ENCODE measurements at regions not wholly inside any gene's neighbourhood (a gene's known extent, or its start where the extent isn't known, plus 50 kb on each side); places are given as distances from the start of the nearest gene placed in this dataset.
A peak's percentile ranks its signal among the peaks of the same experiment; 100 is the strongest.

DNA sequence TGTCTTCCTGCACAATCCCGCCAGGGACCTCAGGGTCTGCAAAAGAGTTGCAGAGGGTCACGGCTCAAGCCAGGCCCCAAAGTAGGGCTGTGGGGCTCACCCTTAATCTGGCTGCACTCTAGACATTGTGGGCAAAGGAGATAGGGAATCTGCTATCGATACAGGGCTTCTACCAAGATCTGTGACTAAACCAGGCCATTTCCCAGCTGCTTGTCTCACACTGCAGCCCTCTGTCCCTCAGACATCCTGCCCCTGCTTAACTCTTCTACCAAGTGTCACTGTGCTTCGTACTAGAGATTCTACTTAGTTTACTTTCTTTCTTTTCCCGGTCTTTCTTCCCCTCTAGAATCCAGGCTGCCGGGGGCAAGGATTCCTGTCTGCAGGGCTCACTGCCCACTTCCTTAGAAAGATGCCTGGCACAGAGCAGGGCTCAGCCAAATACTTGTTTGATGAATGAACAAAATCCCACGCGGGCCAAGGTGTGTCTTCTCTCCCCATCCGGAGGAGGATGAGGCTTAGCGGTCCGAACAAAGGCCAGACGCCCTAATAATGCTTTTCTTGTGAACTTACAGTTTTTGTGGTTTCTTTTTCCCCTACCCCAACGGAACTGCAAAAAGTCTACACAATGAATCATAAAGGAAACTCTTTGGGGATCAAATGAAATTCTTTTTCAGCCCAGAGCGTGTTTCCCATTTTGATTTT is 61.3 kb upstream of the ANO1 start:
- H3K4me1 ChIP-seq, result no peaks in the 10 kb centered on the region
- intact Hi-C loops (cut with DNase I), result no loop called here
- TF ChIP-seq, protein P1, sequence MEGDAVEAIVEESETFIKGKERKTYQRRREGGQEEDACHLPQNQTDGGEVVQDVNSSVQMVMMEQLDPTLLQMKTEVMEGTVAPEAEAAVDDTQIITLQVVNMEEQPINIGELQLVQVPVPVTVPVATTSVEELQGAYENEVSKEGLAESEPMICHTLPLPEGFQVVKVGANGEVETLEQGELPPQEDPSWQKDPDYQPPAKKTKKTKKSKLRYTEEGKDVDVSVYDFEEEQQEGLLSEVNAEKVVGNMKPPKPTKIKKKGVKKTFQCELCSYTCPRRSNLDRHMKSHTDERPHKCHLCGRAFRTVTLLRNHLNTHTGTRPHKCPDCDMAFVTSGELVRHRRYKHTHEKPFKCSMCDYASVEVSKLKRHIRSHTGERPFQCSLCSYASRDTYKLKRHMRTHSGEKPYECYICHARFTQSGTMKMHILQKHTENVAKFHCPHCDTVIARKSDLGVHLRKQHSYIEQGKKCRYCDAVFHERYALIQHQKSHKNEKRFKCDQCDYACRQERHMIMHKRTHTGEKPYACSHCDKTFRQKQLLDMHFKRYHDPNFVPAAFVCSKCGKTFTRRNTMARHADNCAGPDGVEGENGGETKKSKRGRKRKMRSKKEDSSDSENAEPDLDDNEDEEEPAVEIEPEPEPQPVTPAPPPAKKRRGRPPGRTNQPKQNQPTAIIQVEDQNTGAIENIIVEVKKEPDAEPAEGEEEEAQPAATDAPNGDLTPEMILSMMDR (IDR thresholded peaks at IDR 0.05), result no peak
- H3K27me3 ChIP-seq, result peaks cover 0 to 4% of the 10 kb centered on the region in 2 donors
- ATAC-seq (no peak), DNase-seq (no peak)
- H3K27ac ChIP-seq, result no peak overlapping the region
- H3K36me3 ChIP-seq, result no peaks in the 10 kb centered on the region
- H3K4me3 ChIP-seq, result no peak overlapping the region
- H3K9me3 ChIP-seq, result no peaks in the 10 kb centered on the region

DNA sequence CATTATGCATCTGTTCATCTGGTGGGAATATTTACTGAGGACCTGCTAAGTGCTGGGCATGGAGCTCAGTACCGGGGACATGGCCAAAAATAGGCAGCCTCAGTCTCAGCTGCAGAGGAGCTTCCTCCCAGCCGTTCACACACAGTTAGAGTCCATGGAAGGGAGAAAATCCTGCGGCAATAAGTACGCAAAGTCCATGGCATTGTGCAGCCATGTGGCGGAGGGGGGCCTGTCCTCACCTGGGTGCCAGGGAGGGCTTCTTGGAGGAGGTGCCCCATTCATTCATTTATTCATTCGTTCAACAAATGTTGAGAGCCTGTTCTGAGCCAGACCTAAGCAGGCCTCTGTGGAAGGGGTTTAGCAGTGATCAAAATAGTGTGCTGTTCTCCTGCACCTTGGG is 59.3 kb upstream of the ANO1 start:
- intact Hi-C loops (cut with DNase I), result no loop called here
- H3K4me3 ChIP-seq, result no peak overlapping the region
- H3K27me3 ChIP-seq, result peaks cover 0 to 4% of the 10 kb centered on the region in 2 donors
- TF ChIP-seq, protein P1 (IDR thresholded peaks at IDR 0.05), result no peak
- H3K36me3 ChIP-seq, result no peaks in the 10 kb centered on the region
- ATAC-seq, result no peak
- no peaks in the 10 kb centered on the region for H3K4me1 ChIP-seq
- no peaks in the 10 kb centered on the region for H3K9me3 ChIP-seq
- no peak for DNase-seq
- H3K27ac ChIP-seq, result no peak overlapping the region

DNA sequence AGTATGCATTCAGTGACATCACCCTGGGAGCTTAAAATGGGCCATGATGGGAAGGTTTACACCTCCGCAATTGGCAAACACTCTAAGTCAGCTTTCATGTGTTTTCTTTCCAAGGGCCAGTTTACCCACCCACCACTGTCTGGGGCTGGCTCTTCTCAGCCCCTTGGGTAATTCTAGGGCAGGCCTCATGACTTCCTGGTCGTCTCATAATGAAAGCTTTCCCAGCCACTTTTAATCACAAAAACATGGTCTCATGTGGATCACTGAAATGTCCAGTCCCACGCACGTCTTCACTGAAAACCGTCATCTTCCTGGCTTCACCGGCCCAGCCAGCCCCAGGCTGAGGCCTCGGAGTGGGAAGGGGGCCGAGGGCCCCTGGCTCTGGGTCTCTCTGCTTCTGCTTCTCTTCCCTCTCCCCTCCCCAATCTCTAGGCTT is 58.5 kb upstream of the ANO1 start:
- intact Hi-C loops (cut with DNase I), result no loop called here
- ATAC-seq, result peak; percentile 36

DNA sequence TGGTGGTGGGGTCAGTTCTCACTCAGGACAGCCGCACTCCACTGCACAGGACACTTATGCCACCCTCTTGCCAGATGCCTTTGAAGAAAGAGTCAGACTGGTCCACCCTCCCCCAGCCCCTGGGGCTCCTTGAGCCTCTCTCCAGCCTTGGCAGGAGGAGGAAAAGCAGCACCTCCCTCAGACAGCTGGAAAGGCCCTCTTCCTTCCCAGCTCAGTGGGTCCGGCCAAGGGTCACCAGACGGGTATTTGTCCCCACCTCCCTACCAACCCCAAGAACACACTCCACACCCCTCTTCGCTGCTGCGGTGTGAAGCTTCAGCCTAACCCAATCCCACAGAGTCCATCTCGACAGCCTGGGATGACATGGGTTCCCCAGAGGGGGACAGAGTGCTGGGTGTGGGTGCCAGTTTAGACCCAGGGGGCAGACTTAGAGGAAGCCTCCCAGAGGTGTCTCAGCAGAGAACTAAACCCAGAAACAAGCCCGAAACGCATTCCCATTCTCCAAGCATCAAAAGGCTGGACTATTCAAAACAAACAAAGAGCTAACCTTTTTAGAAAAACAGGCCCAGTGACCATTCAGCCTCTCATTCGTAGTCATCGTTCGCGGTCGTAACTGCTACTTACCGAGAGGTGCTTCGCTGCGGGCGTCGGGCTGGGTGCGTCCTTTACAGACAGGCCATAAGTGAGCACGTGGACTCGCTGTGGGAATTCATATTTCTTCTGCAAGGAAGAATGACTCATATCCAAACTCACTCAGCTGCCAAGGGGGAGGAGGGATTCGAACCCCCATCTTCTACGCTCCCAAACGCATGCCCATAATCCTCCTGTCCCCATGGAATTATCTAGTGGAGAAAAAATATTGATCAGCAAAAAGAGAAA is 57.5 kb upstream of the ANO1 start:
- no peak overlapping the region for H3K4me3 ChIP-seq

More for the DNA sequence above, 58.5 kb upstream of the ANO1 start:
- Histone ChIP-seq H3K36me3 (no peaks in the 10 kb centered on the region), H3K4me3 (no peak overlapping the region), H3K27ac (no peak overlapping the region), H3K4me1 (no peaks in the 10 kb centered on the region), H3K9me3 (no peaks in the 10 kb centered on the region), H3K27me3 (peaks cover 0 to 4% of the 10 kb centered on the region in 2 donors)
- no peak for DNase-seq
- TF ChIP-seq, protein P1 (IDR thresholded peaks at IDR 0.05), result no peak

More for the DNA sequence above, 57.5 kb upstream of the ANO1 start:
- DNase-seq (peak in 2 of 4 donors; percentile 26 to 68), ATAC-seq (peak; percentile 42)
- Histone ChIP-seq H3K27me3 (peaks cover 0 to 3% of the 10 kb centered on the region in 2 donors), H3K9me3 (no peaks in the 10 kb centered on the region), H3K27ac (no peak overlapping the region), H3K36me3 (no peaks in the 10 kb centered on the region), H3K4me1 (no peaks in the 10 kb centered on the region)
- TF ChIP-seq, protein P1 (IDR thresholded peaks at IDR 0.05), result no peak
- intact Hi-C loops (cut with DNase I), result no loop called here

All from left lung (tissue), 4 donors.